ENCODE measurements at regions not wholly inside any gene's neighbourhood (a gene's known extent, or its start where the extent isn't known, plus 50 kb on each side); places are given as distances from the start of the nearest gene placed in this dataset.
"Not testable (repeated sequence)": the region's sequence is repeated elsewhere in the genome, so short reads cannot be mapped to it uniquely, and the experiment has no call there.

DNA sequence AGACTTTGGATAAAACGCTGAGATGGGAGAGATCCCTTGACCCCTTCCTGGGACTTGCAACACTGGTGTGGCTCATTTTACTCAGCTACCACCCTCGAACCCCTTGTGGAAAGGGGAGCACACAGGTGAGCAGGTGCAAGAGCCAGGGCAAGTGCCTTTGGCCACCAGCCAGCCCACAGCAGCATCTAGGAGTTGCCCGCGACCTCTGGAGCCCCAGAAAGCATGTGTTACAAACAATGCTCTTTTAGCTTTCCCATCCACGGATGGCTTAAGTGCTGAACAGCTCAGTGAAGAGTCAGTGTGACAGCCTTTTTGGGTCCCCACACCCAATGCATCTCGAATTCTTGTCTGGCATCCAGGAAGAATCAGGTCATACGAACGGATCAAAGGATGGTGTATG is 197.8 kb downstream of the MEMO1 start:
- Histone ChIP-seq H3K4me3 (ENCODE audit: low read length) (no peak overlapping the region), H2AFZ (ENCODE audit: low read length) (no peak overlapping the region), H3K36me3 (ENCODE audit: insufficient read depth, low read length) (no peaks in the 10 kb centered on the region), H3K27me3 (ENCODE audit: low read length) (no peaks in the 10 kb centered on the region), H3K79me2 (ENCODE audit: low read length) (no peaks in the 10 kb centered on the region), H3K9me3 (ENCODE audit: low read length) (no peaks in the 10 kb centered on the region), H3K9ac (ENCODE audit: low read length) (no peak overlapping the region), H3K4me1 (ENCODE audit: low read length) (peaks cover 11% of the 10 kb centered on the region), H3K9me2 (replicated peaks; ENCODE audit: insufficient read depth, low read length) (no peaks in the 10 kb centered on the region; the same call in 1 of the 2 replicates), H3K4me2 (ENCODE audit: low read depth, low read length, poor library complexity, severe bottlenecking) (no peak overlapping the region), H4K20me1 (ENCODE audit: insufficient read depth, low read depth, low read length) (no peaks in the 10 kb centered on the region), H3K27ac (ENCODE audit: low read length) (no peak overlapping the region)
- no peak for DNase-seq

DNA sequence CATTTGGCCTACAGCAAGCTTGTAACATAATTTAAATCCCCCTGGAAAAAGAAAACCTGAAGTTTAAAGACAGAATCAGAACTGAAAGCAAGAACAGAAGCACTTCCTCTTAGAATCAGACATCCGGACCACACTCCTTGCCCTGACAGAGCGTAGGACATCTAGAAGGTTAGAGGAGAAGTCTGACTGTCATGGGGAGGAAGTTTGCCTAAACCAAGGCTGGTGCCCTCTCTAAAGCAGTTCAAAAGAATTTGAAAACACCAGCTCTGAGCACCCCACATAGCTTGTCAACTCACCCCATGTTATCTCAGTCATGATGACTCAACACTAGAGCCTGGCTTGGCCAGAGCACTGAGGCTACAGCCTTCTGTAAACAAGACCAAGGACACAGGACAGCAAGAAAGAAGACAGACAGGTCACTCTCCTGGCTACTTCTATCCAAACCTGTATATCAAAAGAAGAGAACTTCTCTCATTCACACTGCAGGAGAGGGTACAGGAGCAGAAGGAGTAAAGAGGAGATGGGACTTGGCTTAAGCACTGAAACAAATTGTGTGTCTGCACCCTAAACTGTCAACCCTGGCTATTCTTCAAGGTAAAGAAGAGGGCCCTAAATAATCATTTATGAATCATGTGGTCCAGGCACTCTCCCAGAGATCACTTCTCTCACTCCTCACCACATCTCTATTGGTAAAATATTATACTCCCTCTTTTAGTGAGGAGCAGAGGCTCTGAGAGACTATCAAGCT is 198.6 kb downstream of the MEMO1 start:
- no peaks in the 10 kb centered on the region for H3K27me3 ChIP-seq (ENCODE audit: low read length)
- H3K4me1 ChIP-seq (ENCODE audit: low read length), result peaks cover 11% of the 10 kb centered on the region
- H4K20me1 ChIP-seq (ENCODE audit: insufficient read depth, low read depth, low read length), result no peaks in the 10 kb centered on the region
- peak overlapping the region; percentile 42 for H3K4me2 ChIP-seq (ENCODE audit: low read depth, low read length, poor library complexity, severe bottlenecking)
- H3K27ac ChIP-seq (ENCODE audit: low read length), result no peak overlapping the region
- 0 out of 2 replicates have a peak overlapping the region, but pooled peaks have one; percentile 11 for H3K9ac ChIP-seq (ENCODE audit: low read length)
- H2AFZ ChIP-seq (ENCODE audit: low read length), result peak overlapping the region; percentile 46; the same call in 1 of the 2 replicates
- no peaks in the 10 kb centered on the region; the same call in 1 of the 2 replicates for H3K9me2 ChIP-seq (replicated peaks; ENCODE audit: insufficient read depth, low read length)
- DNase-seq, result peak; percentile 70
- H3K4me3 ChIP-seq (ENCODE audit: low read length), result peak overlapping the region; percentile 35; the same call in 1 of the 2 replicates
- no peaks in the 10 kb centered on the region for H3K36me3 ChIP-seq (ENCODE audit: insufficient read depth, low read length)
- no peaks in the 10 kb centered on the region for H3K9me3 ChIP-seq (ENCODE audit: low read length)
- no peaks in the 10 kb centered on the region for H3K79me2 ChIP-seq (ENCODE audit: low read length)

DNA sequence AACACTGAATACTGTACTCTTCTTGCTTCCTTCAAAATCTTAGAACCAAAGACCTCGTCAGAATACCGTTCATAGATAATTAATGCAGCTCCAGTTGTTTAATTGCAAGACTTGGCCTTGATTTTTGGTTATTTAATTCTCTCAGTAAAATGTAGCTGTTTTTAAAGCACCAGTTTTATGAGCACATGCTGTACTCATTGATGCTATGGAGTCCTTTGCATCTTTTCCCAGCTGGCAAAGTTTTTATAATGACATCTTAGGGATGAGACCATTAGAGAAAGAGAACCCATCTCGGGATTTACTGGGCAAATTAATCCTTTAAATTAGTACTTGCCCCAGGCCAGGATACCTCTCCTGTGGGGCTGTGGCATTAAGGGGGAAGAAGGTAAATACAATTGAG is 199.3 kb downstream of the MEMO1 start:
- Histone ChIP-seq H3K4me1 (ENCODE audit: low read length) (peaks cover 11% of the 10 kb centered on the region), H3K4me2 (ENCODE audit: low read depth, low read length, poor library complexity, severe bottlenecking) (peak overlapping the region; percentile 42), H3K36me3 (ENCODE audit: insufficient read depth, low read length) (no peaks in the 10 kb centered on the region), H2AFZ (ENCODE audit: low read length) (peak overlapping the region; percentile 46; the same call in 1 of the 2 replicates), H3K9me2 (replicated peaks; ENCODE audit: insufficient read depth, low read length) (no peaks in the 10 kb centered on the region; the same call in 1 of the 2 replicates), H3K79me2 (ENCODE audit: low read length) (no peaks in the 10 kb centered on the region), H3K27me3 (ENCODE audit: low read length) (no peaks in the 10 kb centered on the region), H3K4me3 (ENCODE audit: low read length) (peak overlapping the region; percentile 35; the same call in 1 of the 2 replicates), H3K9me3 (ENCODE audit: low read length) (no peaks in the 10 kb centered on the region), H3K27ac (ENCODE audit: low read length) (no peak overlapping the region), H4K20me1 (ENCODE audit: insufficient read depth, low read depth, low read length) (no peaks in the 10 kb centered on the region), H3K9ac (ENCODE audit: low read length) (0 out of 2 replicates have a peak overlapping the region, but pooled peaks have one; percentile 11)
- DNase-seq, result no peak

DNA sequence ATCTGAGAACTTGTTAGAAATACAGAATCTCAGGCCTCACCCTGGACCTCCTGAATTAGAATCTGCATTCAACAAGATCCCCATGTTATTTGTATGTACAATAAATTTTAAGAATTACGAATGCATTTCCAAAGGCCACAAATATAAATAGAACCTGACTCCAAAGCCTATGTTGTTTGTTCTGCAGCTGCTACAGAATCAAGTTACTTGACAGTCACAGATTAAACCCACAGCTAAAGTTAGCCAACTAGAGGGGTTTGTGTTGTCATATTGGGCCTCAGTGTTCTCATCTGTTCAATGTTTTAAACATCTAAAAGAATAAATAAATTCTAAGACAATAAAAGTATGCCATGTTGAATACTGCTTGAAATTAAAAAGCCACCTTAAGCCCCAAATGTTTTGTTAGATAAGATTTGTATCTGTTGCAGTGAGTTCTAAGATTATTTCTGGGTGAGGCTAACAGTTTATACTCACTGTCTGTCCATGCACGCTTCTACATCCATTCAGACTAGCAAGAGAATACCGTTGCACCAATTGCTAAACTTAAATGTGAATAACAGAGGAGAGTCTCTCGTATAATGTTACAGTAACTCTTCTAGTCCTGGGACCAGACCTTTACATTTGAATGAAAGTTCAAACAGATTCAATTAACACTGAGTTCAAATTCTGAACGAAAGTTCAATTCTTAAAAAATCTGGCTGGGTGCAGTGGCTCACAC is 200.4 kb downstream of the MEMO1 start:
- Histone ChIP-seq H4K20me1 (ENCODE audit: insufficient read depth, low read depth, low read length) (no peaks in the 10 kb centered on the region), H3K4me3 (ENCODE audit: low read length) (no peak overlapping the region), H3K79me2 (ENCODE audit: low read length) (no peaks in the 10 kb centered on the region), H3K36me3 (ENCODE audit: insufficient read depth, low read length) (no peaks in the 10 kb centered on the region), H3K27me3 (ENCODE audit: low read length) (no peaks in the 10 kb centered on the region), H3K9me2 (replicated peaks; ENCODE audit: insufficient read depth, low read length) (no peaks in the 10 kb centered on the region; the same call in 1 of the 2 replicates), H3K4me2 (ENCODE audit: low read depth, low read length, poor library complexity, severe bottlenecking) (no peak overlapping the region), H3K9me3 (ENCODE audit: low read length) (no peaks in the 10 kb centered on the region), H3K9ac (ENCODE audit: low read length) (no peak overlapping the region), H3K4me1 (ENCODE audit: low read length) (peaks cover 11% of the 10 kb centered on the region), H3K27ac (ENCODE audit: low read length) (no peak overlapping the region), H2AFZ (ENCODE audit: low read length) (no peak overlapping the region)
- DNase-seq, result no peak

DNA sequence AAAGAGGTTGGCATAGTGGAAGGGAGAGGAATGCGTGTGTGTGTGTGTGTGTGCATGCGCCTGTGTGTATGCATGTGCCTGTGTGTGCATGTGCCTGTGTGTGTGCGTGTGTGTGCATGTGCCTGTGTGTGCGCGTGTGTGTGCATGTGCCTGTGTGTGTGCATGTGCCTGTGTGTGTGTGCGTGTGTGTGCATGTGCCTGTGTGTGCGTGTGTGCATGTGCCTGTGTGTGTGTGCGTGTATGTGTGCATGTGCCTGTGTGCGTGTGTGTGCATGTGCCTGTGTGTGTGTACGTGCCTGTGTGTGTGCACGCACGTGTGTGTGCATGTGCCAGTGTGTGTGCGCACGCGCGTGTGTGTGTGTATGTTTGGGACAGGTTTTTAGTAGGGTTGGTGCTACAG is 205.1 kb downstream of the MEMO1 start:
- H3K9ac ChIP-seq (ENCODE audit: low read length), result no peak overlapping the region
- H4K20me1 ChIP-seq (ENCODE audit: insufficient read depth, low read depth, low read length), result no peaks in the 10 kb centered on the region
- no peaks in the 10 kb centered on the region for H3K36me3 ChIP-seq (ENCODE audit: insufficient read depth, low read length)
- H3K4me1 ChIP-seq (ENCODE audit: low read length), result no peaks in the 10 kb centered on the region
- no peak overlapping the region for H3K27ac ChIP-seq (ENCODE audit: low read length)
- H3K9me2 ChIP-seq (replicated peaks; ENCODE audit: insufficient read depth, low read length), result no peaks in the 10 kb centered on the region; the same call in 1 of the 2 replicates
- H2AFZ ChIP-seq (ENCODE audit: low read length), result no peak overlapping the region
- no peak overlapping the region for H3K4me3 ChIP-seq (ENCODE audit: low read length)
- no peak for DNase-seq
- no peak overlapping the region for H3K4me2 ChIP-seq (ENCODE audit: low read depth, low read length, poor library complexity, severe bottlenecking)
- H3K79me2 ChIP-seq (ENCODE audit: low read length), result no peaks in the 10 kb centered on the region
- no peaks in the 10 kb centered on the region for H3K9me3 ChIP-seq (ENCODE audit: low read length)
- no peaks in the 10 kb centered on the region for H3K27me3 ChIP-seq (ENCODE audit: low read length)

DNA sequence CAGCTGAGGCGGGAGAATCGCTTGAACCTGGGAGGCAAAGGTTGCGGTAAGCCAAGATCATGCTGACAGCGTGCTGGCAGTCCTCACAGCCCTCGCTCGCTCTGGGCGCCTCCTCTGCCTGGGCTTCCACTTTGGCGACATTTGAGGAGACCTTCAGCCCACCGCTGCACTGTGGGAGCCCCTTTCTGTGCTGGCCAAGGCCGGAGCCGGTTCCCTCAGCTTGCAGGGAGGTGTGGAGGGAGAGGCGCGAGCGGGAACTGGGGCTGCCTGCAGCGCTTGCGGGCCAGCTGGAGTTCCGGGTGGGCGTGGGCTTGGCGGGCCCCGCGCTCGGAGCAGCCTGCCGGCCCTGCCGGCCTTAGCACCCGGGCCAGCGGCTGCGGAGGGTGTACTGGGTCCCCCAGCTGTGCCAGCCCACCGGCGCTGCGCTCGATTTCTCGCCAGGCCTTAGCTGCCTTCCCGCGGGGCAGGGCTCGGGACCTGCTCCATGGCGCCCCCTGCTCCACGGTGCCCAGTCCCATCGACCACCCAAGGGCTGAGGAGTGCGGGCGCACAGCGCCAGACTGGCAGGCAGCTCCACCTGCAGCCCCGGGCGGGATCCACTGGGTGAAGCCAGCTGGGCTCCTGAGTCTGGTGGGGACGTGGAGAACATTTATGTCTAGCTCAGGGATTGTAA is 207.2 kb downstream of the MEMO1 start:
- H3K79me2 ChIP-seq (ENCODE audit: low read length); H4K20me1 ChIP-seq (ENCODE audit: insufficient read depth, low read depth, low read length); H3K9me3 ChIP-seq (ENCODE audit: low read length); DNase-seq; H2AFZ ChIP-seq (ENCODE audit: low read length); H3K27me3 ChIP-seq (ENCODE audit: low read length); H3K36me3 ChIP-seq (ENCODE audit: insufficient read depth, low read length); H3K9me2 ChIP-seq (replicated peaks; ENCODE audit: insufficient read depth, low read length); H3K9ac ChIP-seq (ENCODE audit: low read length); H3K4me2 ChIP-seq (ENCODE audit: low read depth, low read length, poor library complexity, severe bottlenecking); H3K27ac ChIP-seq (ENCODE audit: low read length); H3K4me3 ChIP-seq (ENCODE audit: low read length); H3K4me1 ChIP-seq (ENCODE audit: low read length): not testable (repeated sequence)

DNA sequence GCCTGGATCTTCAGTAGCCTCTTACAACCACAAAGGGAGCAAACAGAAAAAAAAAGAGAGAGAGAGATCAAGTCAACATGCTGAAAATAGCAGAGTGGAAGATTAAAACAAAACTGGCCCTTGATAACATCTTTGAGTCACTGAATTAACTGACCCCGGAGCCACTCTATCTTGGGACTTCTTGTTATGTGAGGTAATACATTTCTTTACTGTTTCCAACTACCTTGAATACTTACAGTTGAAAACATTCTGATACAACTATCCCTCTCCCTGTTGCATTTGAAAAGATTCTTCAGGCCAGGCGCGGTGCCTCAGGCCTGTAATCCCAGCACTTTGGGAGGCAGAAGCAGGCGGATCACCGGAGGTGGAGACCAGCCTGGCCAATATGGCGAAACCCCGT is 208.1 kb downstream of the MEMO1 start:
- no peak for DNase-seq
- Histone ChIP-seq H3K36me3 (ENCODE audit: insufficient read depth, low read length) (no peaks in the 10 kb centered on the region), H3K9me3 (ENCODE audit: low read length) (no peaks in the 10 kb centered on the region), H4K20me1 (ENCODE audit: insufficient read depth, low read depth, low read length) (no peaks in the 10 kb centered on the region), H3K4me2 (ENCODE audit: low read depth, low read length, poor library complexity, severe bottlenecking) (no peak overlapping the region), H3K27ac (ENCODE audit: low read length) (no peak overlapping the region), H3K4me1 (ENCODE audit: low read length) (no peaks in the 10 kb centered on the region), H3K79me2 (ENCODE audit: low read length) (no peaks in the 10 kb centered on the region), H3K9ac (ENCODE audit: low read length) (no peak overlapping the region), H3K27me3 (ENCODE audit: low read length) (no peaks in the 10 kb centered on the region), H3K9me2 (replicated peaks; ENCODE audit: insufficient read depth, low read length) (no peaks in the 10 kb centered on the region), H2AFZ (ENCODE audit: low read length) (no peak overlapping the region), H3K4me3 (ENCODE audit: low read length) (no peak overlapping the region)

DNA sequence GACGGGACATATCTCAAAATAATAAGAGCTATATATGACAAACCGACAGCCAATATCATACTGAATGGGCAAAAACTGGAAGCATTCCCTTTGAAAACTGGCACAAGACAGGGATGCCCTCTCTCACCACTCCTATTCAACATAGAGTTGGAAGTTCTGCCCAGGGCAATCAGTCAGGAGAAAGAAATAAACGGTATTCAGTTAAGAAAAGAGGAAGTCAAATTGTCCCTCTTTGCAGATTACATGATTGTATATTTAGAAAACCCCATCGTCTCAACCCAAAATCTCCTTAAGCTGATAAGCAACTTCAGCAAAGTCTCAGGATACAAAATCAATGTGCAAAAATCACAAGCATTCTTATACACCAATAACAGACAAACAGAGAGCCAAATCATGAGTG is 211.5 kb downstream of the MEMO1 start:
- not testable (repeated sequence) for H3K9ac ChIP-seq (ENCODE audit: low read length)

More for the DNA sequence above, 211.5 kb downstream of the MEMO1 start:
- H3K27me3 ChIP-seq (ENCODE audit: low read length); H3K9me3 ChIP-seq (ENCODE audit: low read length); H3K36me3 ChIP-seq (ENCODE audit: insufficient read depth, low read length); H3K4me3 ChIP-seq (ENCODE audit: low read length); DNase-seq; H3K4me2 ChIP-seq (ENCODE audit: low read depth, low read length, poor library complexity, severe bottlenecking); H3K9me2 ChIP-seq (replicated peaks; ENCODE audit: insufficient read depth, low read length); H3K27ac ChIP-seq (ENCODE audit: low read length); H2AFZ ChIP-seq (ENCODE audit: low read length); H3K4me1 ChIP-seq (ENCODE audit: low read length); H3K79me2 ChIP-seq (ENCODE audit: low read length); H4K20me1 ChIP-seq (ENCODE audit: insufficient read depth, low read depth, low read length): not testable (repeated sequence)

Measured in Karpas-422 (cell line).